Right lung (tissue), 2 donors: ENCODE measurements at regions not wholly inside any gene's neighbourhood (a gene's known extent, or its start where the extent isn't known, plus 50 kb on each side); places are given as distances from the start of the nearest gene placed in this dataset.
"Not testable (repeated sequence)": the region's sequence is repeated elsewhere in the genome, so short reads cannot be mapped to it uniquely, and the experiment has no call there.

ENCODE experiments used
- DNase-seq, 2 donors: peaks; one replicate each; pipeline ENCODE4 v3.0.0-alpha.2; 2013

GRCh38 chr7:81138870-81139269 is 220.0 kb upstream of the SEMA3C start:
- DNase-seq, result no peak

GRCh38 chr7:81135324-81135723 is 216.5 kb upstream of the SEMA3C start:
- no peak for DNase-seq

DNA sequence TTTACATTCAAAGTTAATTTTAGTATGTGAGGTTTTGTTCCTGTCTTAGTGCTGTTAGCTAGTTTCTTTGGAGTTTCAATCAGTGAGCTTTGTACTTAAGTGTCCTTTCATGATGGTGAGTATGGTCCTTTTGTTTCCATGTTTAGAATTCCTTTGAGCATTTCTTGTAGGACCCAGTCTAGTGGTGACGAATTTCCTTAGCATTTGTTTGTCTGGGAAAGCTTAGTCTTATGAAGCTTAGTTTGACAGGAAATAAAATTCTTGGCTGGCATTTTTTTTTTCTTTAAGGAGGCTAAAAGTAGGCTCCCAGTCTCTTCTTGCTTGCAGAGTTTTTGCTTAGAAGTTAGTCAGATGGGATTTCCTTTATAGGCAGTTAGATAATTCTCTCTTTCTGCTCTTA is 209.2 kb upstream of the SEMA3C start:
- no peak for DNase-seq

DNA sequence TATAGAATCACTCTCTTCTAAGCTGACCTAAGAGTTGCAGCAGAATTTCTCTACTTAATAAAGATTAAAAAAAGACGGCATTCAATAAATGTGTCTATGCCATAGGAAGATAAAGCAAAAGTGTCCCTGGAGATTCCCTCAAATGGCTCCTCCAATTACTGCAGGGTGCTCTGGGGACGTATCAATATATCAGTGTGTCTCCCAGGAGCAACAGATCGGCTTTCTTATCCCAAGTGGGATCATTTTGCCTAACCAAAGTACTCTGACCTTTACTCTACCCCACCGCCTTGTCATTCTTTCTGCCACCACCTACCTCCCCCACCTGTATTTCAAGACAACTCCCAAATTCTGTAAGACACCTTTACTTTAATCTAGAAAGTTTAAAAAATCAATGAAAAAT is 202.0 kb upstream of the SEMA3C start:
- no peak for DNase-seq

- no peak for DNase-seq
Observed at GRCh38 chr7:81120111-81120510, 201.3 kb upstream of the SEMA3C start.

GRCh38 chr7:81114633-81115032 is 195.8 kb upstream of the SEMA3C start:
- DNase-seq, result no peak

GRCh38 chr7:81112731-81113130 is 193.9 kb upstream of the SEMA3C start:
- DNase-seq, result no peak

- no peak for DNase-seq
Observed at GRCh38 chr7:81111781-81112540, 193.1 kb upstream of the SEMA3C start.

DNA sequence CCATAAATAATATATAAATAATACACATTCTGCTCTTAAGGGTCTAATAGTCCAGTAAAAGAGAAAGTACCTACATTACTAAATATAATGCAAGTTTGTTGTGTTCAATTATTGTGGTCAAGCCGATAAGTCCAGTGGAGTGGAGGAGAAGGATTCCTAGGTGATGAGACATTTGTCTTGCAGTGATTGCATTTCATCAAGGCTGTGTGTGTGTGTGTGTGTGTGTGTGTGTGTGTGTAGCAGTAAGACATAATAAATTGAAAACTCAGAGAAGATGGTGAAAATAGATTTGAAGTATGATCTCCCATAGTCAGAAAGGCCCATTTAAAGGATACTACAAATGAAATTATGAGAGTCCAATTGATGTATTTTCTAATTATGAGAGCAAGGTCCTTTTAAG is 192.5 kb upstream of the SEMA3C start:
- no peak for DNase-seq

- DNase-seq, result no peak
Observed at GRCh38 chr7:81110673-81111072, 191.8 kb upstream of the SEMA3C start.

DNA sequence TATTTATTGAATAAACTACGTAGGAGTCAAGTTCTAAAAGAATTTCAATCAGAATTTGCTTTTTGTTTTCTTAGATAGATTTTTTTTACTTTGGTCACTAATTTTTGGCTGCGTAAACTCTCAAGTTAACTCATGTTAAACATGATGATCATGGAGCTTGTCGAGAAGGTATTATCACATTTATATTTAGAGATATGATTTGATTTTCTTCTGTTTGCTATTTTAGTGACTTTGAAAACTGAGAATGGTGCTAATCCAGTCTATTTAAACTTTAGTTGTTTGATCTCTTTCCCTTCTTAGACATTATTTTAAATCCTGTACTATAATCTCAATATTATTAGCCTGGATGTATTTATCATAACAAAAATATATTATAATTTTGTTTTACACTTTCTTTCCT is 179.4 kb upstream of the SEMA3C start:
- no peak for DNase-seq

GRCh38 chr7:81094952-81095351 is 176.1 kb upstream of the SEMA3C start:
- no peak for DNase-seq

DNA sequence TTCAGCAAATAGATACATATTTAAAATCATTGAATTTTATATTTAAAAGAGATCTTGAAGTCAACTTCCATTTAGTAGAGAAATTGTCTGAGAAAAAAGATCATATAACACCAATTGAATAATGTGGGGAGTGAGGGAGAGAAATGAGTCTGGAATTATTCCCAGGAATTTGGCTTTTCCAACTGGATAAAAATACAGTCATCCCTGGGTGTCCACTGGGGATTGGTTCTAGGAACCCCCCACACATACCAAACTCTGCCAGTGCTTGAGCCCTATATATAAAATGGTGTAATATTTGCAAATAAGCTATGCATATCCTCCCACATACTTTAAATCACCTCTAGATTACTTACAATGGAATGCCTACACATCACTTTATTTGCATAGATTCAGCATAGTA is 162.8 kb upstream of the SEMA3C start:
- DNase-seq, result no peak

GRCh38 chr7:81080553-81080952 is 161.7 kb upstream of the SEMA3C start:
- DNase-seq, result no peak

DNA sequence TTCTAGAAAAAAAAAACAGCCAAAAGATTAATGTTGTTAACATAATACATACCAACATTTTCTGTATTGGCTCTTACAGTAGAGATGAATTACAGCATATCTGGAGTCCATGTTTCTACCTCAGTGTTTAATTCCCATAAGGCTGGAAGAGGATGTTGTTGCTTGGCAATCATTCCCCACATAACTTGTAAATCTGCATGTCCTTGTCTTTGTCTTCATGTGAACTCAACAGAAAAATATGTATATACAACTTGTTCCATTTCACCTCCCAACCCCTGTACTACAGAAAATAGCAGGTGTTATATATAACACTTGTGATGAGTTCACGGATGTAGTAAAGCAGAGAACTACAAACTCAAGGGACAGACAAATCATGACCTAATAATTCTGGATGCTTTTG is 160.9 kb upstream of the SEMA3C start:
- no peak for DNase-seq

- DNase-seq, result no peak
Observed at GRCh38 chr7:81075150-81075549, 156.3 kb upstream of the SEMA3C start.

DNA sequence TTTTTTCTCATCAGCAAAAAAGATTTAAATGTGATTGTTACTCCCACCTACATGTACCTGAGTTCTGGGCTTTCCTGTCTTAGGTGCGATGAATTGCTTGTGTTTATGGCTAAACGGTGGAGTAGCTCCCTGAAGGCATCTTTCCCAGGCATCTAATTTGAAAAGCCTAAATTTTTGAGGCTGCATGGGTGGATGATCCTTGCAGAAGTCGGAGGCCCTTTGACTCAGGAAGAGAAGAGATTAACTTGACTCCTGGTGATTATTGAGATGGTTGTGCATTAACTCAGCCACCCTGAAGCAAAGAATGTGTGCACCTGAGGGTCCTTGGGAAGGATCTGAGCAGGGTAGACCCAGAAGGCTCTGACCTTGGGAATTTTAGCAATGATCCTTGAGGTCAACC is 155.6 kb upstream of the SEMA3C start:
- no peak for DNase-seq

DNA sequence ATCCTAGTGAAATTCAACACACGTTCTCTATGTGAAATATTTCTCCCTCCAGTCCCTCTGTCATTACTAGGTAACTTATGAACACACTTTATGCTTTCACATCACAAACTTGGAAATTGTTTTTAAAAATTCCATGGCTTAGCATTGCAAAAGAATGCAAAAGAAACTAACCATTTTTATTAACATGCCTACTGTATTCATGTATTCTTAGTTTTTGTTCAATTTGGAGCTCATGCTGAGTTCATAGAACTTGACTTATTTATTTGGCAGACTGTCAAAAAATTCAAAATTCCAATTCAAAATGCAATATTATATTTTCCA is 155.0 kb upstream of the SEMA3C start:
- no peak for DNase-seq

DNA sequence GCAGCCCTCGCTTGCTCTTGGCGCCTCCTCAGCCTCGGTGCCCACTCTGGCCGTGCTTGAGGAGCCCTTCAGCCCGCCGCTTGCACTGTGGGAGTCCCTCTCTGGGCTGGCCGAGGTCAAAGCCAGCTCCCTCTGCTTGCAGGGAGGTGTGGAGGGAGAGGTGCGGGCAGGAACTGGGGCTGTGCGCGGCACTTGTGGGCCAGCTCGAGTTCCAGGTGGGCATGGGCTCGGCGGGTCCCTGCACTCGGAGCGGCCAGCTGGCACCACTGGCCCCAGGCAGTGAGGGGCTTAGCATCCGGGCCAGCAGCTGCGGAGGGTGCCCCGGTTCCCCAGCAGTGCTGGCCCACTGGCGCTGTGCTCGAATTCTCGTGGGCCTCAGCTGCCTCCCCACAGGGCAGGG is 152.1 kb upstream of the SEMA3C start:
- no peak for DNase-seq

- DNase-seq, result no peak
Observed at GRCh38 chr7:81066797-81067196, 147.9 kb upstream of the SEMA3C start.

DNA sequence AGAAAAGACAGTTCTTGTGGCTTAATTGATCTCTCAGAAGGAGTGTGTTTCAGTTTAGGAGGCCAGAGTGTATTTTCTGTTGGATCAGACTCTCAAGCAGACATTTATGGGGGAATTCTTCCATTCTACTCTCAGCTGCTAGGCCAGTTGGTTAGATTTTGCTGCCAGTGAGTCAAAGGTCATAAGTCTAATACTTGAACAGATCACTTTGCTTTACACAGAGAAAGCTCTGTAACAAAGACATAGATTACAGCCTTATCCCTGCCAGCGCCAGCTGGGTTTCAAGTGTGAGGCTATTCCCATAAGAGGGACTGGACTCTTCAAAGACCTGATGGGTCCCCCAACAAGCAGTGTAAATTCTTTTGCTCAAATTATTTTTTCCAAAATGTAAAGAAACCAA is 145.6 kb upstream of the SEMA3C start:
- peak in 1 of 2 donors; percentile 30 for DNase-seq

DNA sequence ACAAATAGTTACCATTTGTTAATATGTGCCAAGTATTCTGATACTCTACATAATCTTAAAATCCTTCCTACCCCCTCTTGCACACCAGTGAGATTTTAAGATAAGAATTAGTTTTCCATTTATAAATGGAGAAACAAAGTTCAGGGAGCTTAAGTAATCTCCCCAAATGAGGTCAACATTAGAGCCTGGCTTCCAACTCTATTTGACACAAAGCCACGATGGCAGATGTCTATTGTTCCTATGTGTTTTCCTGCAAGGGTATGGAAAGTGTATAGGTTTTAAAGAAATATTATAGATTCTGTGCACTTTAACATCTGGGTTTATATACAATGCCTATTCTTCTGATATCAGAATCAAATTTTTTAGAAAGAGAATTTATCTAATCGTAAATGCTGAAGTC is 143.9 kb upstream of the SEMA3C start:
- DNase-seq, result no peak

DNA sequence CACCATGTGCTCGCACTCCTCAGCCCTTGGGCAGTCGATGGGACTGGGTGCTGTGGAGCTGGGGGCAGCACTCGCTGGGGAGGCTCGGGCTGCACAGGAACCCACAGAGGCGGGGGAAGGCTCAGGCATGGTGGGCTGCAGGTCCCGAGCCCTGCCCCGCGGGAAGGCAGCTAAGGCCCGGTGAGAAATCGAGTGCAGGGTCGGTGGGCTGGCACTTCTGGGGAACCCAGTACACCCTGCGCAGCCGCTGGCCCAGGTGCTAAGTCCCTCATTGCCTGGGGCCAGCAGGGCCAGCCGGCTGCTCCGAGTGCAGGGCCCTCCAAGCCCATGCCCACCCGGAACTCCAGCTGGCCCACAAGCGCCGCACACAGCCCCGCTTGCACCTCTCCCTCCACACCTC is 138.6 kb upstream of the SEMA3C start:
- not testable (repeated sequence) for DNase-seq

DNA sequence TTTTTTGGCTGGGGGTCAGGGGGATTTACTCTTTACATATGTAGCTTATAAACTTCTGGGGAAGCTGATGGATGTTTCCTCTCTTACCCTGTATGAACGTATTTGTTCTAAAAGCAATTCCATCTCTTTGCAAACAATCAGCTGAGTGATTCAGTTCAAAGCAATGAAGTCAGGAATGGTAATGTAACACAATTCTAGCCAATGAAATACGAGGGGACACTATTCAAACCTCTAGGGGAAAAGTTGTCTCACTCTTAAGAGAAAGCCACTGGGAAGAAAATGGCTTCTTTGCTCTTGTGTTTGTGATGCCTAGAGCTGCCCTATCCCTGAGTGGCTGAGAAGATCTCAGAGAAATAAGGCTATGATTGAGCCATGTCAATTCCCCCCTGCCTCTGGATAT is 134.8 kb upstream of the SEMA3C start:
- no peak for DNase-seq
